NCI-H446 treated with DMSO at 0.1 percent for 48 hours (cell line): ENCODE measurements at regions not wholly inside any gene's neighbourhood (a gene's known extent, or its start where the extent isn't known, plus 50 kb on each side); places are given as distances from the start of the nearest gene placed in this dataset.

Source experiments
- DNase-seq: peaks from one replicate; lab custom pipeline; 2025; lab: John Stamatoyannopoulos, UW

GRCh38 chr4:124219389-124219788 lies 493.1 kb downstream of the ANKRD50 start:
- DNase-seq = no peak

DNA sequence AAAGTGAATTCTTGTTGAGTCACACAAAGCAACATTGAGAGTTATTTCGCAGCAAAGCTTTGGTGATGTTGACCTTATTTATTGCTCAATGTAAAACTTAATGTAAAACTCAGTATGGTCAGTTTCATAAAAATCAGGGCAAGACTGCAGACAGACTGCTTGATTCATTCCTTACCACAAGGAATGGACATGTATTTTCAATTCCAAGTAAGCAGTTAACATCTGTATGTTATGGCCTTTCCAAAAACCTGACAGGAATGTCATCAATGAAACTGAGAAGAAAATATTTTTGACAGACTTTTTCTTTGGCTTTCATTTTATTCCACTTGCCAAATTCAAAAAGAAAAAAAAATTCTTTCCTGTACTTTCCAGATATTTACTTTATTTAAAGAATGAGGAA lies 488.3 kb downstream of the ANKRD50 start:
- no peak for DNase-seq

DNA sequence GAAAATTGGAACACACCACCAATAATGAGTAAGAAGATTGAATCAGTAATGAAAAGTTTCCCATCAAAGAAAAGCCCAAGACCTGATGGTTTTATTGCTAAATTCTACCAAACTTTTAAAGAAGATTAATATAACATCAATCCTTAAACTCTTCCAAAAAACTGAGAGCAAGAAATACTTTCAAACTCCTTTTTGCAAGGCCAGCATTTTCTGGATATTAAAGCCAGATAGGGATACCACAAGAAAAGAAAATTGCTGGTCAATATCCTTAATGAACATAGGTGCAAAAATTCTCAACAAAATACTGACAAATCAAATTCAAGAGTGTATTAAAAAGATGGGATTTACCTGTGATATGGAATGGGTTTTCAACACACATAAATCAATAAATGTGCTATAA lies 484.6 kb downstream of the ANKRD50 start:
- DNase-seq = no peak

DNA sequence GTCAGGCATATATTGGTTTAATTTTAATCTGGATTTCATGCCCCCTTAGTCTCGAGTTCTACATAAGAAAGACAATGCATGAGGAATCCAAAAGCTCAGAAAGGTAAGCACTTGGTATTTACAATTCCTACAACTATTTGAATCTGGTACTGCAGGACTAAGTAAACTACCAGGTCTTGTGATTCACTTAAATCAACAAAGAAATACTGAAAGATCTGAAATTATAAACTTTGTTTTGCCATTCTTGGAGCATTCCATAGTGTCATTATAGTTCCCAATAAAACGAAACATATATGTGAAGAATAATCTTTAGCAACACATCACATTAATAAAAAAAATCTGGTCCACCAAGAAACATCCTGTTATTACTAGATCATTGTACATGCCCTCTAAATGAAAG lies 482.3 kb downstream of the ANKRD50 start:
- DNase-seq = no peak

- DNase-seq = no peak
These were observed 477.8 kb downstream of the ANKRD50 start for GRCh38 chr4:124234771-124235170.

DNA sequence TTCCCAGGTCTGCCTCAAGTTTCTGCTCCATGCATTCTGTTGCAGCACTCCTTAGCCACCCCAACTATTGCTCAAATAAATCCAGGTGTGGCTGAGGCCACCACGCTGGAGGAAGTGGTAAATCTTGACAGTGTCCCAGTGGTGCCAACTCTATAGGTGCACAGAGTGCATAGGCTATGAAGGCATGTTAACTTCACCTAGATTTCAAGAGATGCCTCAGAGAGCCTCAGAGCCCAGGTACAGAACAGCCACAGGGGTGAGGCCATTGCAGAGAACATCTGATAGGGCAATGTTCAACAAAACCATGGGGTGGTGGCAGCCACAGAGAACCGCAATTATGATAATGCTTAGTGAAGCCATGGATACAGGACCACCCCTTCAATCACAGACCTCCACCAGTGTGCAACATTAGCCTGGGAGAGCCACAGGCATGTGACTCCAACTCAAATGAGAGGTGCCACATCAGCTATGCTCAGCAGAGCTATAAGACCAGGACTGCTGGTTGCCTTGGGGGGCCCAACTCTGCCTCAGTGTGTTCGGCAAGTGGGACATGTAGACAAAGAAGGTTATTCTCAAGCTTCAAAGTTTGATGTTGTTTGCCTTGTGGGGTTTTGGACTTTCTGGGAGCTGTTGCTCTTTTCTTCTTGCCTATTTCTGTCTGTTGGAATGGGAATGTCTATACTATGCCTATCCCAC lies 468.7 kb downstream of the ANKRD50 start:
- DNase-seq = no peak

- no peak for DNase-seq
These were observed 459.5 kb downstream of the ANKRD50 start for GRCh38 chr4:124253080-124253479.

DNA sequence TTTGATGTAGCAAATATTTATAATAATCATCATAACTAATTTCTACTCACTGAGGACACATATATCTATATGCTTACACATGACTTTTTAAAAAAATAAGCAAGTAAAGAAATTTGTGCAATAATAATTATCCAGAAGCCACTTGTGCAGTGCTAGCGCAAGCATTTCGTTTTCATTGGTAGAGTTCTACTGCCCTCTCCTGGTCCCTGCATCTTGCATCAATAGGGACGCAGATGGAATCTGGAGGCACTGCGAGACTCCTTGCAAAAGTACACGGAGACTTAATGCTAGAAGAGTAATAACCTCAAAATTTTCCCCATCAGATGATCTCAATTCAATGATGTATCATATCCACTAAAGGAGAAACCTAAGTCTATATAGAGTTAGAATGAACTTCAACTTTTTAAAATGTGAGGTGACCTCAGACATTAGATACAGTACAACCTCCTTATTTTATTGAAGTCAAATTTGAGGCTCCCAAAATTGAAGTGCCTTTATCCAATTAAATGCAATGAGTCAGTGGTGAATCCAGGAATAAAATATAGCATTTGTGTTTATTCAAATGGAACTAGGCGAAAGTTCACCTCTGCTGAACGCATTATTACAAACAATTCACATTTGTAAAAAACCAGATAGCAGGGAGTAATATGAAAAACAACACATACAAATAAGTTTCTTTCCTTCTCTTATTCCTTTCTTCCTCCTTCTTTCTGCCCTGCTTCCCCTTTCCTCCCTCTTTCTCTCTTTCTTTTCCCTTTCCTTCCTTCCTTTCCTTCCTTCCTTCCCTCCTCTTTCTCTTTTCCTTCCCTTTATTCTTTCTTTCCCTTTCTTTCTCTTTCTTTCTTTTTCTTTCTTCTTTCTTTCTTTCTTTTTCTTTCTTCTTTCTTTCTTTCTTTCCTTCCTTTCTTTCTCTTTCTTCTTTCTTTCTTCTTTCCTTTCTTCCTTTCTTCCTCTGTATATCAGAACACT lies 450.0 kb downstream of the ANKRD50 start:
- peak; percentile 7 for DNase-seq

DNA sequence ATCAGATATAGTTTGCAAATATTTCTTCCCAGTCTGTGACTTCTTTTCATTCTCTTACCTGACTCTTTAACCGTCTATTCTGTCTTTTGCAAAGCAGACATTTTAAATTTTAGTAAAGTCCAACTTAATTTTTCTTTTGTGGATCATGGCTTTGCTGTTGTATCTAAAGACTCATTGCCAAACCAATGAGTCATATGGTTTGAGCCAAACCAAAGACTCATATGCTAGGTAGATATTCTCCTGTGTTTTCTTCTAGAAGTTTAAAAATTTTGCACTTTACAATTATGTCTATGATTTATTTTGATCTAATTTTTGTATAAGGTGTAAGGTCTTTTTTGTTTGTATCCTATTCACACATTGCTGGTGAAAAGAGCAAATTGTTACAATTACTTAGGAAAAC lies 446.8 kb downstream of the ANKRD50 start:
- DNase-seq = no peak

DNA sequence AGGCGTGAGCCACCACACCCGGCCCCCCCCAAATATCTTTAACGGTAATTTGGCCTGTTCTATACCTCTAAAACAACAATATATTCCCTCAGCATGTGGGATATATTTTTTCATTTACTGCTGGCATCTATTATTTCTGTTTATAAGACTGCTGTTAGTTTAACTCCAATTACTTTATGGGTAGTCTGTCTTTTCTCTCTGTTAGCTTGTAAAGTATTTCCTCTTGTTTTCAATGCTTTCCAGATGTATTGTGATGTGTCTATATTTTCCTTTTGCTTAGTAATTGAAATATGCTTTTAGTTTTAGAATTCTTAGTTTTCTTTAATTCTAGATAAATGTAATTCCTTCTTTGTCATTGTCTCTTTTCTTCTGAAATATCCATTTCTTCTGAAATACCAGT lies 445.8 kb downstream of the ANKRD50 start:
- no peak for DNase-seq

DNA sequence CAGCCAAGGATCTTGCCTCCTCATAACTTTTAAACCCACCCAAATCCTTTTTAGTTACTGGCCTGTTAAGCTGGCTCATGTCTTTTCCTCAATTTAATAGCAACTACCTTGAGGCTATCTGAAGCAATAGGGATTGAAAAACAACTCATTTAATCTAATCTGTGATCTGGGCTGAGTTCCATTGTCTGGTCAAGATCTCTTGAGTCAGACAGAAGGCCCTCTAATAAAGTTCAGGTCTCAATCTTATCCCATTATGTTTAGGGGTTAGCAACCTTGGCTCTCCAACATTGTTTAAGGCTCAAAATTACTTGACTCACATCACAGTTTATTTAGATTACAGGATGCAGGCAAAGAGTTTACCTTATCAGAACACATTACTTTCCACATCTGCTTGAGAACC lies 436.1 kb downstream of the ANKRD50 start:
- DNase-seq = no peak

- no peak for DNase-seq
These were observed 434.8 kb downstream of the ANKRD50 start for GRCh38 chr4:124277691-124278090.

GRCh38 chr4:124278477-124278876 lies 434.1 kb downstream of the ANKRD50 start:
- DNase-seq = no peak

DNA sequence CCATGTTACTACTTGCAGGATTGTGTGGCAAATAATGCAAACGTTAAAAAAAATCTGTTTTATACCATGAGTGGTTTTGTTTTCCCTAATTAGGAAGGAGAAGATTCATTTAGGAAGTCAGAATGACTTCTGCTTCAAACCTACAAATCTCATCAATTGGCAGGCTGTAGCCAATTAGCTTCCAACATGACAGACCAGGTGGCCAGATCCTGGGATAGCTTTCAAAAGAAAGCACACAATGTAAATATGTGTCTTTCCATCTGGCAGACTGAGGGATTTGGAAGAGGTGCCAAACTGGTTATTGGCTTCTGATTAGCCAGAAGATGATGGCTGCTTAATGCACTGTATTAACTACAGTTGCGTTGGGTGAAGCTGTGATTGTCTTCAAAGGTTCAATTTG lies 432.8 kb downstream of the ANKRD50 start:
- DNase-seq = peak; percentile 83

GRCh38 chr4:124282301-124282898 lies 430.1 kb downstream of the ANKRD50 start:
- DNase-seq = no peak

GRCh38 chr4:124288706-124289486 lies 423.6 kb downstream of the ANKRD50 start:
- no peak for DNase-seq

GRCh38 chr4:124290678-124291077 lies 421.9 kb downstream of the ANKRD50 start:
- no peak for DNase-seq

- no peak for DNase-seq
These were observed 417.1 kb downstream of the ANKRD50 start for GRCh38 chr4:124295413-124295812.

DNA sequence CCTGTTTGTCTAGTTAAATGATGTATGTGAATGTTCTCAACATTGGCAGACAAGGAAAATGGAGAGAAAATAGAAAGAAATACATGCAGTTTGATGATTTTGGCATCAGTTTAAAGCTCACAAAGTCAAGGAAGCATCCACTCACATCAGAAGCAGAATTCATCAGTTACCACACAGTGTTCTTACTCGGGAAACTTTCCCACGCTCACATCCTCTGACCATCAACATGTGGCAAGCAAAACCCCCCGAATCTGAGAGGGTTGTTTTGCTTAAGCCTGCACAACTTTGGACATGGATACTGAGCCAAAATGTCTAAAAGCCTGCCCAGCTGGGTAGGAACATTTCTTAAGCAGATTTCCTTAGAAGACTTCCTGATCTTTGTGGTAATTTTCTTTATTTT lies 407.6 kb downstream of the ANKRD50 start:
- DNase-seq = no peak

GRCh38 chr4:124306352-124306751 lies 406.2 kb downstream of the ANKRD50 start:
- no peak for DNase-seq

DNA sequence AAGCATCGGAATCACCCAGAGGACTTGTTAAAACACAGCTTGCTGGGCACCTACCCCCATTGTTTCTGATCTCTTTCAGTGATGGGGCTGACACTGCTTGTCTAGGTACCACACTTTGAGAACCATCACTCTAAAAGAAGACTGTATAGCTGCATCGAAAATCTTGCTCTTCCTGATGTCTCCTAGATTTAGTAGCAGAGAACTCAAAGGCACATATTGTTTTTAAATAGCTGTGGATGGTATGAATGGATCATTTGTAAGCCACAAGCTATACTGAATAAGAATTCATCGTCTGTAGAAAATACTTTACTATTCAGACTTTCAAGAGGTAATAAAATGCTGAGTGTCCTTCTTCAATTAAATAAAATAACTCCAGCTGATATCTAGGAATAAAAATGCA lies 405.4 kb downstream of the ANKRD50 start:
- no peak for DNase-seq

- peak; percentile 79 for DNase-seq
These were observed 394.2 kb downstream of the ANKRD50 start for GRCh38 chr4:124318292-124318691.
